Common myeloid progenitor, CD34-positive (primary cell): ENCODE measurements at regions not wholly inside any gene's neighbourhood (a gene's known extent, or its start where the extent isn't known, plus 50 kb on each side); places are given as distances from the start of the nearest gene placed in this dataset.

ENCODE experiments used
- CTCF ChIA-PET: fragments of 350-600 bp; sonication (Branson Sonifier 250); formaldehyde crosslinking; loops from one replicate; lab custom pipeline; 2021; ENCODE audit warnings: antibody characterized with exemption; lab: Charles Lee
- POLR2A ChIA-PET: fragments of 350-600 bp; sonication (Branson Sonifier 250); formaldehyde crosslinking; loops from one replicate; lab custom pipeline; 2021; ENCODE audit warnings: antibody characterized with exemption; lab: Charles Lee
- DNase-seq, 3 donors: peaks; one replicate each; pipeline versions ENCODE4 v3.0.0 to v3.0.0-alpha.2; 2013
- H3K27ac ChIP-seq, 2 experiments: 1 replicate in 1 of 2; 2 replicates in 1 of 2; pipeline ENCODE4 v1.7.0; 2013; ENCODE audit warnings: inconsistent platforms in 2 of 2, low read length in 2 of 2, mild to moderate bottlenecking in 2 of 2, low read depth in 1 of 2, moderate library complexity in 1 of 2; ENCODE audit not compliant: severe bottlenecking in 2 of 2, insufficient read depth in 1 of 2, poor library complexity in 1 of 2
- H3K27me3 ChIP-seq, 5 experiments: replicated peaks in 2 of 5; 1 replicate in 3 of 5; 2 replicates in 2 of 5; pipeline versions ENCODE4 v1.6.1 to v1.7.0; 2013; ENCODE audit warnings: low read length in 4 of 5, mild to moderate bottlenecking in 2 of 5, moderate library complexity in 2 of 5, inconsistent platforms in 1 of 5; ENCODE audit not compliant: insufficient read depth in 5 of 5, control insufficient read depth in 4 of 5
- H3K36me3 ChIP-seq, 4 experiments: 1 replicate in 2 of 4; 2 replicates in 2 of 4; pipeline versions ENCODE4 v1.6.1 to v1.7.0; 2013; ENCODE audit warnings: low read length in 3 of 4, control low read depth in 1 of 4, mild to moderate bottlenecking in 1 of 4; ENCODE audit not compliant: control insufficient read depth in 4 of 4, insufficient read depth in 4 of 4
- H3K4me1 ChIP-seq, 4 experiments: 1 replicate in 3 of 4; 2 replicates in 1 of 4; pipeline versions ENCODE4 v1.6.1 to v1.7.1; 2013; ENCODE audit warnings: low read length in 3 of 4, mild to moderate bottlenecking in 3 of 4, control low read depth in 1 of 4, inconsistent platforms in 1 of 4, moderate library complexity in 1 of 4; ENCODE audit not compliant: control insufficient read depth in 4 of 4, insufficient read depth in 4 of 4; ENCODE audit errors: control extremely low read depth in 1 of 4
- H3K4me3 ChIP-seq, 7 experiments: 1 replicate in 4 of 7; 2 replicates in 3 of 7; pipeline versions ENCODE4 v1.5.1 to v1.7.0; 2013; ENCODE audit warnings: mild to moderate bottlenecking in 7 of 7, low read length in 6 of 7, moderate library complexity in 6 of 7, inconsistent platforms in 2 of 7, low read depth in 2 of 7, control low read depth in 1 of 7; ENCODE audit not compliant: insufficient read depth in 4 of 7, control insufficient read depth in 1 of 7; ENCODE audit errors: extremely low read depth in 1 of 7
- H3K9me3 ChIP-seq, 5 experiments: 1 replicate in 4 of 5; 2 replicates in 1 of 5; pipeline versions ENCODE4 v1.6.1 to v1.7.1; 2013; ENCODE audit warnings: low read length in 4 of 5, mild to moderate bottlenecking in 2 of 5, inconsistent platforms in 1 of 5, low read depth in 1 of 5, moderate library complexity in 1 of 5; ENCODE audit not compliant: control insufficient read depth in 4 of 5, insufficient read depth in 2 of 5; ENCODE audit errors: control extremely low read depth in 1 of 5
- WGBS: methylation state at CpG from one replicate; pipeline ENCODE4 v1.1.5; 2013; ENCODE audit not compliant: insufficient coverage; 5-methylcytosine and 5-hydroxymethylcytosine counted together

GRCh38 chr2:18703555-18703954 lies 114.2 kb upstream of the NT5C1B start:
- ChIA-PET CTCF (no interaction called here), POLR2A (no interaction called here)
- Histone ChIP-seq H3K9me3 (no peaks in the 10 kb centered on the region), H3K4me3 (no peak overlapping the region), H3K36me3 (no peaks in the 10 kb centered on the region), H3K4me1 (no peaks in the 10 kb centered on the region), H3K27me3 (no peaks in the 10 kb centered on the region), H3K27ac (no peak overlapping the region)
- DNase-seq = no peak
- no CpG with 5 or more reads among the region's 2 CpGs for WGBS

GRCh38 chr2:18701981-18702380 lies 112.6 kb upstream of the NT5C1B start:
- CTCF ChIA-PET = no interaction called here
- POLR2A ChIA-PET = no interaction called here

GRCh38 chr2:18701546-18701945 lies 112.2 kb upstream of the NT5C1B start:
- Histone ChIP-seq H3K27ac (no peak overlapping the region), H3K9me3 (no peaks in the 10 kb centered on the region), H3K4me3 (no peak overlapping the region), H3K27me3 (no peaks in the 10 kb centered on the region), H3K4me1 (no peaks in the 10 kb centered on the region), H3K36me3 (no peaks in the 10 kb centered on the region)
- WGBS = no CpG with 5 or more reads among the region's 2 CpGs
- CTCF ChIA-PET = no interaction called here
- no peak for DNase-seq
- POLR2A ChIA-PET = no interaction called here

More at GRCh38 chr2:18701981-18702380, 112.6 kb upstream of the NT5C1B start:
- Histone ChIP-seq H3K4me3 (no peak overlapping the region), H3K36me3 (no peaks in the 10 kb centered on the region), H3K4me1 (no peaks in the 10 kb centered on the region), H3K27me3 (no peaks in the 10 kb centered on the region), H3K27ac (no peak overlapping the region), H3K9me3 (no peaks in the 10 kb centered on the region)
- DNase-seq = no peak

- CTCF ChIA-PET = no interaction called here
- DNase-seq = no peak
- Histone ChIP-seq H3K9me3 (no peaks in the 10 kb centered on the region), H3K27ac (no peak overlapping the region), H3K27me3 (no peaks in the 10 kb centered on the region), H3K4me3 (no peak overlapping the region), H3K4me1 (no peaks in the 10 kb centered on the region), H3K36me3 (no peaks in the 10 kb centered on the region)
- 99% methylated on average over 6 of the region's 6 CpGs for WGBS
- POLR2A ChIA-PET = no interaction called here
These were observed 101.0 kb upstream of the NT5C1B start for GRCh38 chr2:18690342-18690741.

- H3K36me3 ChIP-seq = no peaks in the 10 kb centered on the region
- no peaks in the 10 kb centered on the region for H3K27me3 ChIP-seq
- ChIA-PET POLR2A (no interaction called here), CTCF (no interaction called here)
- no peaks in the 10 kb centered on the region for H3K4me1 ChIP-seq
- H3K27ac ChIP-seq = no peak overlapping the region
- DNase-seq = no peak
- WGBS = 91% methylated on average over 1 of the region's 2 CpGs
- H3K4me3 ChIP-seq = no peak overlapping the region
- H3K9me3 ChIP-seq = no peaks in the 10 kb centered on the region
These were observed 95.1 kb upstream of the NT5C1B start for GRCh38 chr2:18684206-18685038.

- ChIA-PET CTCF (no interaction called here), POLR2A (no interaction called here)
- Histone ChIP-seq H3K27me3 (no peaks in the 10 kb centered on the region), H3K4me3 (no peak overlapping the region), H3K27ac (no peak overlapping the region), H3K4me1 (no peaks in the 10 kb centered on the region), H3K9me3 (no peaks in the 10 kb centered on the region), H3K36me3 (no peaks in the 10 kb centered on the region)
- no peak for DNase-seq
- 100% methylated on average over 1 of the region's 1 CpG for WGBS
These were observed 93.3 kb upstream of the NT5C1B start for GRCh38 chr2:18682681-18683080.

GRCh38 chr2:18677280-18677679 lies 87.9 kb upstream of the NT5C1B start:
- WGBS = 94% methylated on average over 2 of the region's 2 CpGs
- no peaks in the 10 kb centered on the region for H3K4me1 ChIP-seq
- H3K27me3 ChIP-seq = no peaks in the 10 kb centered on the region
- no peak overlapping the region for H3K27ac ChIP-seq
- ChIA-PET POLR2A (no interaction called here), CTCF (no interaction called here)
- H3K9me3 ChIP-seq = peaks cover 0 to 26% (median 0%) of the 10 kb centered on the region in 5 experiments
- DNase-seq = no peak
- no peak overlapping the region for H3K4me3 ChIP-seq
- no peaks in the 10 kb centered on the region for H3K36me3 ChIP-seq
